Sigmoid colon (tissue), 6 donors: ENCODE measurements at regions not wholly inside any gene's neighbourhood (a gene's known extent, or its start where the extent isn't known, plus 50 kb on each side); places are given as distances from the start of the nearest gene placed in this dataset.

Experiments
- DNase-seq: peaks from one replicate; pipeline ENCODE4 v3.0.0-alpha.2; 2019
- H3K27ac ChIP-seq, 4 donors: fragments of 200-600 bp; sonication (generic); one replicate each; pipeline ENCODE4 v1.5.1; 2016 to 2019; ENCODE audit warnings: mild to moderate bottlenecking in 1 of 4
- H3K27me3 ChIP-seq, 3 donors: fragments of 200-600 bp; sonication (generic); one replicate each; pipeline ENCODE4 v1.5.1; 2019; ENCODE audit warnings: mild to moderate bottlenecking in 1 of 3
- H3K36me3 ChIP-seq, 4 donors: fragments of 200-600 bp; sonication (generic); one replicate each; pipeline ENCODE4 v1.5.1; 2016 to 2019
- H3K4me1 ChIP-seq, 4 donors: fragments of 200-600 bp; sonication (generic); one replicate each; pipeline ENCODE4 v1.5.1; 2017 to 2019
- H3K4me3 ChIP-seq, 4 donors: fragments of 200-600 bp; sonication (generic); one replicate each; pipeline ENCODE4 v1.5.1; 2017 to 2019; ENCODE audit warnings: mild to moderate bottlenecking in 2 of 4, moderate library complexity in 1 of 4
- H3K9me3 ChIP-seq, 4 donors: fragments of 200-600 bp in 3 of 4; sonication (generic) in 3 of 4; one replicate each; pipeline versions ENCODE4 v1.5.1 to v1.6.1; 2013 to 2019
- CTCF ChIP-seq, 4 experiments: fragments of 450-650 bp in 3 of 4; fragments of 200-600 bp in 1 of 4; IDR thresholded peaks; one replicate each; pipeline ENCODE4 v1.5.1; 2016 to 2019; ENCODE audit warnings: antibody characterized with exemption in 4 of 4, mild to moderate bottlenecking in 3 of 4, moderate library complexity in 2 of 4
- EP300 ChIP-seq, 4 donors: sonication (generic); formaldehyde crosslinking; IDR thresholded peaks; one replicate each; pipeline ENCODE4 v1.6.1; 2017; ENCODE audit warnings: antibody characterized with exemption in 4 of 4
- POLR2A ChIP-seq, 2 donors: fragments of 450-650 bp; IDR thresholded peaks; one replicate each; pipeline ENCODE4 v1.6.1; 2016; ENCODE audit warnings: antibody characterized with exemption in 2 of 2, mild to moderate bottlenecking in 2 of 2, moderate library complexity in 2 of 2
- POLR2AphosphoS5 ChIP-seq, 4 donors: sonication (generic); formaldehyde crosslinking; IDR thresholded peaks; one replicate each; pipeline ENCODE4 v1.6.1; 2017; ENCODE audit warnings: antibody characterized with exemption in 4 of 4
- WGBS, 2 donors: extraction: QIAGEN DNeasy Blood & Tissue Kit; methylation state at CpG; one replicate each; pipeline ENCODE4 v1.1.7; 2013; 5-methylcytosine and 5-hydroxymethylcytosine counted together
- intact Hi-C: fragments of 100-400 bp; cut with DNase I; formaldehyde crosslinking; loops from one replicate; pipeline ENCODE4 v1.15.1; 2023
- donor health status: healthy with polysubstance abuse.
- donor health status: healthy.

GRCh38 chr4:187175197-187175596 is 451.5 kb upstream of the FAT1 start:
- Histone ChIP-seq H3K27me3 (no peaks in the 10 kb centered on the region), H3K9me3 (no peaks in the 10 kb centered on the region), H3K4me1 (peaks cover 0 to 14% (median 2%) of the 10 kb centered on the region in 4 donors), H3K36me3 (no peaks in the 10 kb centered on the region), H3K4me3 (no peak overlapping the region), H3K27ac (no peak overlapping the region)
- DNase-seq, result no peak
- 68 to 83% methylated on average over 5 of the region's 5 CpGs for WGBS, 2 donors
- TF ChIP-seq EP300 (IDR thresholded peaks at IDR 0.05) (no peak), CTCF (IDR thresholded peaks at IDR 0.05) (no peak), POLR2AphosphoS5 (IDR thresholded peaks at IDR 0.05) (no peak), POLR2A (IDR thresholded peaks at IDR 0.05) (no peak)
- intact Hi-C loops, result no loop called here

GRCh38 chr4:187176261-187176910 is 452.7 kb upstream of the FAT1 start:
- no peak for DNase-seq
- TF ChIP-seq EP300 (IDR thresholded peaks at IDR 0.05) (no peak), CTCF (IDR thresholded peaks at IDR 0.05) (no peak), POLR2A (IDR thresholded peaks at IDR 0.05) (no peak), POLR2AphosphoS5 (IDR thresholded peaks at IDR 0.05) (no peak)
- Histone ChIP-seq H3K27ac (no peak overlapping the region), H3K27me3 (no peaks in the 10 kb centered on the region), H3K4me1 (peaks cover 0 to 14% (median 2%) of the 10 kb centered on the region in 4 donors), H3K4me3 (no peak overlapping the region), H3K9me3 (no peaks in the 10 kb centered on the region), H3K36me3 (no peaks in the 10 kb centered on the region)
- intact Hi-C loops, result no loop called here
- WGBS, 2 donors, result 87 to 92% methylated on average over 24 of the region's 24 CpGs

- intact Hi-C loops, result no loop called here
- 43 to 72% methylated on average over 6 of the region's 6 CpGs for WGBS, 2 donors
These were observed 454.4 kb upstream of the FAT1 start for GRCh38 chr4:187178084-187178483.

GRCh38 chr4:187178587-187178986 is 454.9 kb upstream of the FAT1 start:
- intact Hi-C loops, result no loop called here
- no peak overlapping the region for H3K4me3 ChIP-seq
- DNase-seq, result no peak
- no peaks in the 10 kb centered on the region for H3K27me3 ChIP-seq
- TF ChIP-seq CTCF (IDR thresholded peaks at IDR 0.05) (no peak), POLR2AphosphoS5 (IDR thresholded peaks at IDR 0.05) (no peak), EP300 (IDR thresholded peaks at IDR 0.05) (no peak), POLR2A (IDR thresholded peaks at IDR 0.05) (no peak)
- H3K27ac ChIP-seq, result no peak overlapping the region
- 39 to 72% methylated on average over 6 of the region's 6 CpGs for WGBS, 2 donors
- H3K9me3 ChIP-seq, result no peaks in the 10 kb centered on the region
- H3K36me3 ChIP-seq, result no peaks in the 10 kb centered on the region
- peaks cover 0 to 14% (median 2%) of the 10 kb centered on the region in 4 donors for H3K4me1 ChIP-seq

More at GRCh38 chr4:187178084-187178483, 454.4 kb upstream of the FAT1 start:
- DNase-seq, result no peak
- no peaks in the 10 kb centered on the region for H3K27me3 ChIP-seq
- H3K4me3 ChIP-seq, result no peak overlapping the region
- H3K36me3 ChIP-seq, result no peaks in the 10 kb centered on the region
- H3K9me3 ChIP-seq, result no peaks in the 10 kb centered on the region
- H3K27ac ChIP-seq, result no peak overlapping the region
- TF ChIP-seq POLR2A (IDR thresholded peaks at IDR 0.05), result no peak
- TF ChIP-seq CTCF (IDR thresholded peaks at IDR 0.05), result no peak
- TF ChIP-seq EP300 (IDR thresholded peaks at IDR 0.05), result no peak
- TF ChIP-seq POLR2AphosphoS5 (IDR thresholded peaks at IDR 0.05), result no peak
- peaks cover 0 to 14% (median 2%) of the 10 kb centered on the region in 4 donors for H3K4me1 ChIP-seq
